SK-N-SH treated with all-trans-retinoic acid at 6 μM for 48 hours (cell line): ENCODE measurements at regions not wholly inside any gene's neighbourhood (a gene's known extent, or its start where the extent isn't known, plus 50 kb on each side); places are given as distances from the start of the nearest gene placed in this dataset.

ENCODE experiments used
- ARNTL ChIP-seq: fragments of 450-650 bp; formaldehyde crosslinking; IDR thresholded peaks from 2 replicates; pipeline ENCODE4 v1.5.0; 2020; ENCODE audit warnings: low read depth, mild to moderate bottlenecking, moderate library complexity, borderline replicate concordance
- CSDC2 ChIP-seq: fragments of 250-450 bp; sonication (Bioruptor Pico); IDR thresholded peaks from 2 replicates; pipeline ENCODE4 v1.5.0; 2020; ENCODE audit warnings: mild to moderate bottlenecking, moderate library complexity
- CSRNP3 ChIP-seq: fragments of 250-450 bp; sonication (Bioruptor Pico); IDR thresholded peaks from 2 replicates; pipeline ENCODE4 v1.5.1; 2021; ENCODE audit warnings: mild to moderate bottlenecking, moderate library complexity
- ESRRG ChIP-seq: fragments of 250-450 bp; sonication (Bioruptor Pico); IDR thresholded peaks from 2 replicates; pipeline ENCODE4 v1.6.1; 2021; ENCODE audit warnings: mild to moderate bottlenecking
- ISL1 ChIP-seq: fragments of 250-450 bp; sonication (Bioruptor Pico); IDR thresholded peaks from 2 replicates; pipeline ENCODE4 v2.1.2; 2022; ENCODE audit warnings: mild to moderate bottlenecking, moderate library complexity
- PATZ1 ChIP-seq: fragments of 250-450 bp; sonication (Bioruptor Pico); IDR thresholded peaks from 2 replicates; pipeline ENCODE4 v1.8.0; 2020; ENCODE audit warnings: mild to moderate bottlenecking, moderate library complexity, borderline replicate concordance
- POU6F1 ChIP-seq: fragments of 250-450 bp; sonication (Bioruptor Pico); IDR thresholded peaks from 2 replicates; pipeline ENCODE4 v1.8.0; 2021; ENCODE audit warnings: low read depth, mild to moderate bottlenecking, moderate library complexity, borderline replicate concordance
- RARB ChIP-seq: fragments of 250-450 bp; sonication (Bioruptor Pico); IDR thresholded peaks from 2 replicates; pipeline ENCODE4 v1.8.0; 2021; ENCODE audit warnings: mild to moderate bottlenecking, moderate library complexity
- ZFP3 ChIP-seq: fragments of 250-450 bp; sonication (Bioruptor Pico); IDR thresholded peaks from 2 replicates; pipeline ENCODE4 v1.5.0; 2020; ENCODE audit warnings: mild to moderate bottlenecking, moderate library complexity
- ZFP30 ChIP-seq: fragments of 450-650 bp; formaldehyde crosslinking; IDR thresholded peaks from 2 replicates; pipeline ENCODE4 v1.5.0; 2022; ENCODE audit warnings: mild to moderate bottlenecking, moderate library complexity
- ZNF70 ChIP-seq: fragments of 450-650 bp; formaldehyde crosslinking; IDR thresholded peaks from 2 replicates; pipeline ENCODE4 v1.5.0; 2020; ENCODE audit warnings: mild to moderate bottlenecking, moderate library complexity
- ZNF8 ChIP-seq: fragments of 450-650 bp; formaldehyde crosslinking; IDR thresholded peaks from 2 replicates; pipeline ENCODE4 v1.5.0; 2020; ENCODE audit warnings: mild to moderate bottlenecking, moderate library complexity

- TF ChIP-seq CSRNP3 (CRISPR knock-in tag) (no peak), ZNF8 (CRISPR knock-in tag) (no peak), ZNF70 (CRISPR knock-in tag) (no peak), ZFP30 (no peak), ARNTL (CRISPR knock-in tag) (no peak), PATZ1 (CRISPR knock-in tag) (no peak), ZFP3 (CRISPR knock-in tag) (no peak), POU6F1 (no peak), ESRRG (CRISPR knock-in tag) (no peak), ISL1 (CRISPR knock-in tag) (no peak), CSDC2 (CRISPR knock-in tag) (no peak), RARB (CRISPR knock-in tag) (no peak)
Observed at GRCh38 chr4:123217664-123218063, 178.9 kb upstream of the SPRY1 start.
